Body of pancreas (tissue), 4 donors: ENCODE measurements at regions not wholly inside any gene's neighbourhood (a gene's known extent, or its start where the extent isn't known, plus 50 kb on each side); places are given as distances from the start of the nearest gene placed in this dataset.

Source experiments
- ATAC-seq: fragments of 150-250 bp; one replicate; pipeline ENCODE4 v1.9.1; 2016
- DNase-seq, 4 donors: peaks; one replicate each; pipeline ENCODE4 v3.0.0-alpha.2; 2019
- H3K27ac ChIP-seq, 4 donors: fragments of 200-600 bp; sonication (generic); 1 replicate in 3 of 4; 2 replicates in 1 of 4; pipeline versions ENCODE4 v1.5.1 to v1.6.1; 2016 to 2019; ENCODE audit warnings: mild to moderate bottlenecking in 1 of 4, mixed read lengths in 1 of 4, moderate library complexity in 1 of 4
- H3K27me3 ChIP-seq, 2 donors: fragments of 200-600 bp; sonication (generic); one replicate each; pipeline ENCODE4 v1.6.0; 2016; ENCODE audit warnings: mild to moderate bottlenecking in 1 of 2
- H3K36me3 ChIP-seq, 2 donors: fragments of 200-600 bp; sonication (generic); replicated peaks in 1 of 2; 2 replicates each; pipeline ENCODE4 v1.5.1; 2016; ENCODE audit warnings: low read depth in 2 of 2; ENCODE audit not compliant: insufficient read depth in 1 of 2
- H3K4me1 ChIP-seq: fragments of 200-600 bp; sonication (generic); one replicate; pipeline ENCODE4 v1.6.0; 2016
- H3K4me3 ChIP-seq, 2 donors: fragments of 200-600 bp; sonication (generic); 1 replicate in 1 of 2; 2 replicates in 1 of 2; pipeline ENCODE4 v1.5.1; 2016 to 2019
- H3K9me3 ChIP-seq, 3 donors: fragments of 200-600 bp; sonication (generic); 1 replicate in 2 of 3; 2 replicates in 1 of 3; pipeline ENCODE4 v1.5.1; 2016
- POLR2A ChIP-seq, 3 donors: fragments of 450-650 bp; IDR thresholded peaks; one replicate each; pipeline ENCODE4 v1.6.1; 2016; ENCODE audit warnings: antibody characterized with exemption in 3 of 3, mild to moderate bottlenecking in 2 of 3
- WGBS, 2 donors: methylation state at CpG; one replicate each; pipeline ENCODE4 v1.1.5; 2017; 5-methylcytosine and 5-hydroxymethylcytosine counted together
- intact Hi-C: fragments of 100-400 bp; cut with DNase I; formaldehyde crosslinking; loops from one replicate; pipeline ENCODE4 v1.15.1; 2023
- TF ChIP-seq, protein P1 (sequence below), 7 experiments: fragments of 450-650 bp in 4 of 7; fragments of 200-600 bp in 3 of 7; sonication (generic) in 3 of 7; IDR thresholded peaks; one replicate each; pipeline ENCODE4 v1.5.1; 2016 to 2019; ENCODE audit warnings: antibody characterized with exemption in 7 of 7

DNA sequence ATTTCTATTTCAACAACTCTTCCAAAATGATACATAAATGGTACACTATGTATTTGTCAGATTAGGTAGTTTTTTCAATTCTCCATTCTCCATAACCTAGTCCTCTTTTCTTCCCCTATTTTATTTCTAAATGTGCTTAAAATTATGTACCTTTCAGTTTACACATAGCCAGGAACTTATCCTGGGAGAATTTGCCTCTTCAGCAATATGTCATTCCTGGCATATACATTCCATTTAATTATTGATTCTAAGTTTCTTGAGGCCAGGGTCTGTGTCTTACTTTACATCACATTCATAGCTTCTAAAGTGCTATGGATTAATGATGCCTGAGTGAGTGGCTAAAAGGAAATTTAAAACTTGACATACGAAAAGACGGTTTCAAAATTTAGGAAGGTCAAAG lies 199.8 kb downstream of the PDGFRA start:
- no peaks in the 10 kb centered on the region for H3K36me3 ChIP-seq
- H3K27ac ChIP-seq = no peak overlapping the region
- DNase-seq (no peak), ATAC-seq (no peak)
- H3K4me3 ChIP-seq = no peak overlapping the region
- intact Hi-C loops = no loop called here
- WGBS, 2 donors = 56 to 84% methylated on average over 2 of the region's 2 CpGs
- no peaks in the 10 kb centered on the region for H3K4me1 ChIP-seq
- H3K27me3 ChIP-seq = no peaks in the 10 kb centered on the region
- no peaks in the 10 kb centered on the region for H3K9me3 ChIP-seq
- TF ChIP-seq, protein P1, sequence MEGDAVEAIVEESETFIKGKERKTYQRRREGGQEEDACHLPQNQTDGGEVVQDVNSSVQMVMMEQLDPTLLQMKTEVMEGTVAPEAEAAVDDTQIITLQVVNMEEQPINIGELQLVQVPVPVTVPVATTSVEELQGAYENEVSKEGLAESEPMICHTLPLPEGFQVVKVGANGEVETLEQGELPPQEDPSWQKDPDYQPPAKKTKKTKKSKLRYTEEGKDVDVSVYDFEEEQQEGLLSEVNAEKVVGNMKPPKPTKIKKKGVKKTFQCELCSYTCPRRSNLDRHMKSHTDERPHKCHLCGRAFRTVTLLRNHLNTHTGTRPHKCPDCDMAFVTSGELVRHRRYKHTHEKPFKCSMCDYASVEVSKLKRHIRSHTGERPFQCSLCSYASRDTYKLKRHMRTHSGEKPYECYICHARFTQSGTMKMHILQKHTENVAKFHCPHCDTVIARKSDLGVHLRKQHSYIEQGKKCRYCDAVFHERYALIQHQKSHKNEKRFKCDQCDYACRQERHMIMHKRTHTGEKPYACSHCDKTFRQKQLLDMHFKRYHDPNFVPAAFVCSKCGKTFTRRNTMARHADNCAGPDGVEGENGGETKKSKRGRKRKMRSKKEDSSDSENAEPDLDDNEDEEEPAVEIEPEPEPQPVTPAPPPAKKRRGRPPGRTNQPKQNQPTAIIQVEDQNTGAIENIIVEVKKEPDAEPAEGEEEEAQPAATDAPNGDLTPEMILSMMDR (IDR thresholded peaks at IDR 0.05) = no peak
- TF ChIP-seq POLR2A (IDR thresholded peaks at IDR 0.05) = no peak

DNA sequence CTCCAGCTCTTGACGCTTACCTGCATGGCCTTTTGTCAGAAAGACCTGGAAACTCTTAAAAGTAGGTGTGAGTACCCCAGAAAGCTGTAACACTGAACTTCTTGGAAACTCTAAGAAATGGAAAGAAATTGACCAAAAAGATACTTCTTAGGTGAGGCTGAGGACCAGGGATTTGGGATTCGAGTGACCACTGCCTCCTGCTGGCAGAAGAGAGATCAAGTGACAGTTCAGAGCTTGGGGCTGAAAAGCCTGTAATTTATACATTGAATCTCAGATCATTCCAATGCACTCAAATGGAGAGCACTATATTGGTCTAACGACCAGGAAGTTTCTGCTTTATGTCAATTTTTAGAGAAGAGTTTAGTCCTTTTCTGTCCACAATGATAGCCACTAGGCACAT lies 204.6 kb downstream of the PDGFRA start:
- WGBS, 2 donors = 25 to 43% methylated on average over 3 of the region's 3 CpGs
- no peak for ATAC-seq
- no peak for TF ChIP-seq POLR2A (IDR thresholded peaks at IDR 0.05)
- TF ChIP-seq, protein P1 (IDR thresholded peaks at IDR 0.05) = peak in 2 of 7 experiments; percentile 5
- H3K27me3 ChIP-seq = no peaks in the 10 kb centered on the region
- H3K27ac ChIP-seq = no peak overlapping the region
- DNase-seq = no peak
- H3K36me3 ChIP-seq = no peaks in the 10 kb centered on the region
- no peaks in the 10 kb centered on the region for H3K9me3 ChIP-seq
- intact Hi-C loops = no loop called here
- no peaks in the 10 kb centered on the region for H3K4me1 ChIP-seq
- no peak overlapping the region for H3K4me3 ChIP-seq

DNA sequence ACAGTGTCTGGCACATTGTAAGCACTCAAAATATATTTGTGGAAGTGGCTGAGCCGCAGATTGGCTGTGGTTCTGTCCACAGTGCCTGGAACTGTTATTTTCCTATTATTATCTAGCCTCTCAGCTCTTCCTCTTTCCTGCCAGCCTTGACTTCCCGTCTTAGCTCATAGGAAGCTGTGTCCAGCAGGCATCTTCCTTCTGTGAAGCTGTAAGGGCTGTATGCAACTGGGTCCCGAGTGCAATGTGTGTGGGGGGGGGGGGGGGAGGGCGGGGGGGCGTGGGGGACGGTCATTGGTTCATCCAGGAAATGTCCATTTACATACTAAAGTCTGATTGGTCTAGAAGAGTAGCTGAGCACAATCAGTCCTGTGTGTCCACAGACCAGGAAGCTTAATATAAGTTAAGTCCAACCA lies 210.7 kb downstream of the PDGFRA start:
- H3K4me3 ChIP-seq = no peak overlapping the region
- DNase-seq = peak in 3 of 4 donors; percentile 9 to 36 (median 17)
- no peak for TF ChIP-seq POLR2A (IDR thresholded peaks at IDR 0.05)
- TF ChIP-seq, protein P1 (IDR thresholded peaks at IDR 0.05) = no peak
- ATAC-seq = peak; percentile 60
- no peaks in the 10 kb centered on the region for H3K9me3 ChIP-seq
- 16 to 29% methylated on average over 6 of the region's 6 CpGs for WGBS, 2 donors
- no peak overlapping the region for H3K27ac ChIP-seq
- no peaks in the 10 kb centered on the region for H3K27me3 ChIP-seq
- H3K36me3 ChIP-seq = no peaks in the 10 kb centered on the region
- intact Hi-C loops = no loop called here
- no peaks in the 10 kb centered on the region for H3K4me1 ChIP-seq

DNA sequence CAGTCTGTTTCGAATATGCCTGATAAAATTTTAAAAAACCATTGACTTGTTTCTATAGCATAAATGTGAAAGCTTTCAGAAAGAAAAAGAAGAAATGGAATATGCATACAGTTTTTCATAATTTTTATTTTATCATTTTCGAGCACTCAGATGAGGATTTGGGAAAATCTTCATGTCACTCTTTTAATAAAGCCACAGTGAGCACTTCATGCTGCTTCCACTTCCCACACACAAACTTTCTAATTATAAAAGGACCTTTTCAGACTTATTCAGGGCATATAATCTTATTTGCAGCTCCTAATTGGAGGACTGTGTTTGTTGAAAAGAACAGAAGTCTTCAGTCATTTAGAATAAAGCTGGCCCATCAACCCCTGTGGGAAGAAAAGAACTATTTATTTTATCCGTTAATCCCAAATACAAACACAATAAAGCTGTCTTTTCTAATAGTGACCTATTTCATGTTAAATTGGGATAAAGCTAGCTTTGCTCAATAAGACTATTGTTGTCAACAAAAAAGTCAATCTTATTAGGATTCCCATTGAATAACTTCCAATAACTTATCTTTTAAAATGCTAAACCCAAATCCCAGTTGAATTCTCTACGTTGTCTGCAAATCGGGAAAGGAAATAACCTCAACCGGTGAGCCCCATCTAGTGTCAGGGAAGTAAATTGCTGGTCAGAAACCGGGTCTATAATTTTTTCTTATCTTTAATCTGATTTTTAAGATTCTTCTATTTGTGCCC lies 211.5 kb downstream of the PDGFRA start:
- no peak overlapping the region for H3K4me3 ChIP-seq
- ATAC-seq = no peak
- no peak overlapping the region for H3K27ac ChIP-seq

More for the DNA sequence above, 211.5 kb downstream of the PDGFRA start:
- 20 to 22% methylated on average over 7 of the region's 7 CpGs for WGBS, 2 donors
- DNase-seq = no peak
- intact Hi-C loops = no loop called here
- Histone ChIP-seq H3K36me3 (no peaks in the 10 kb centered on the region), H3K4me1 (no peaks in the 10 kb centered on the region), H3K27me3 (no peaks in the 10 kb centered on the region), H3K9me3 (no peaks in the 10 kb centered on the region)
- TF ChIP-seq, protein P1 (IDR thresholded peaks at IDR 0.05) = peak in 6 of 7 experiments; percentile 33 to 54 (median 36)
- TF ChIP-seq POLR2A (IDR thresholded peaks at IDR 0.05) = no peak
